GM21717 (cell line): ENCODE measurements at regions not wholly inside any gene's neighbourhood (a gene's known extent, or its start where the extent isn't known, plus 50 kb on each side); places are given as distances from the start of the nearest gene placed in this dataset.

Experiments used
- ATAC-seq: cut with Tn5 transposase; IDR thresholded peaks from one replicate; pipeline ENCODE4 v1.9.1; 2021; ENCODE audit warnings: mild to moderate bottlenecking, moderate library complexity; ENCODE audit not compliant: unreplicated experiment

DNA sequence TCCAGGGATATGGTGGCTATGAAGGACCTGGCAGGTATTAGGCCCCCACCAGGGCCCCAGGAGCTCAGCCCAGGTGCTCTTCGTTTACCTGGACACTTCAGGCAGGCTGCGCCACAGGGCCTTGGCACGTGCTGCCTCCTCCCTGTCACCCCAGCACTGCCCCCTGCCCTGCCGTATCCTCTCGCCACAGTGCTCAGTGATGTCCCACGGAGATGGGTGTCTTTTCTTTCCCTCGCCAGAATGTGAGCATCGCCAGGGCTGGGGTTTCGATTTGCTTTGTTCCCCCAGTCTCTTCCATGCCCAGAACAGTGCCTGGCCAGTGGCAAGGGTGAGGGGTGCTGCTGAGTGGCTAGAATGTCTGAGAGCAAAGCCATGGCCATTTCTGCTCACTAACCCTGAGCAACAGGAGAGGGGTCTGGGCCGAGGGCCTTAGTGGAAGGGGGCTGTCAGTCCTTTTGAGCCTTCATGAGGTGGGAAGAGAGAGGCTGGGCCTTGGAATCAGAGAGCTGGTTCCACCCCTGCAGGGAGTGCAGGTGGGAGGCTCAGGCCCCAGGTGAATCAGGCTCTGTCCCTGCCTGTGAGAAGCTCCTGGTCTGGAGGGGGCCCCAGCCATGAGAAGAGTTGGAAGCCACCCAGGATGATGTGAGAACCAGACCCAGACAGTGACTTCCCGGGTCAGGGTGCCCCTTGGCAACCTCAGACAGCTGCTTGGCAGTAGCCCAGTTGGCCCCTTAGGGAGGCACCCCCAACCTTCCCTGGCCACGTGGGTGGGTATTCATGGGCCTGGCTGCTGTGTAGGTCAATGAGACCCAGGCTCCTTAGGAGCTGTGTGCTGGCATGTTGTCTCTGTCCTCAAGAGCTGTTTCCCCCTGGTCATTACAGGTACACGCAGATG is 129.9 kb upstream of the HS6ST1 start:
- no peak for ATAC-seq

DNA sequence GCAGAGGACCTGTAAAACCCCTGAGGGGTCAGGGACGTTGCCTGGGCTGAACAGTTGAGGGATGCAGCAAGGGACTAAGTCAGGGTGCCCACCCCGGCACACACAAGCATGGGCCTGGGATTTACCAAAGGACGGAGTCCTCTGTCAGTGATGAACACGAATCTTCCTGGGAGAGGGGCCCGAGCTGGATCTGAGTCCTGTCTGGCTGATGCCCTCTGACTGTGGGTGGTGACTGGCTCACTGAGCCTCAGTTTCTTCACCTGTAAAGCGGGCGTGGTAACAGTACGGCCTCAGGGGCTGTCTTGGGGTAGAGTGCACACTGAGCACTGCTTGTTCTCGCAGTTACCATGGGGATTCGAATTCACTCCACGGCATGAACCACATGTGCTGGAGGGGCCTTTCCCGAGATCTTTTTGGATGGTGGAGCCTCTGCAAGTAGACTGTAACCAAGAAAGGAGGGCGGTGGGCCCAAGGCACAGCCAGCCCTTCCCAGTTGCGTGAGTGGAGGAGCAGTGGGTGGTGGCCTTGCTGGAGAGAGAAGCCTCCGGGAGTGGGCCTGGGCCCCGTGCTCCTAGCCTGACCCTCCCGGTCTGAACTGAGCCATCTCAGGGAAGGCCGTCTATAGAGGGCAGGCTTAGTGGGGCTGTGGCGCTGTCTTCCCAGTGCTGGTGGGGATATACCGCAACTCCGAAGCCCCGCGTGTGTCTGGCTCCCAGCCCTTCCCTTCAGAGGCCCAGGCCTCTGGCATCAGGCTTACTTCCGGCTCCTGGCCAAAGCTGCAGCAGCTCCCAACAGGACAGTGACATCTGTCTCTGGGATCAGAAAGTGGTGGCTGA is 130.8 kb upstream of the HS6ST1 start:
- ATAC-seq: no peak

- ATAC-seq: no peak
These were observed 131.8 kb upstream of the HS6ST1 start for GRCh38 chr2:128450211-128451024.

GRCh38 chr2:128451084-128452023 is 132.7 kb upstream of the HS6ST1 start:
- no peak for ATAC-seq

- ATAC-seq: no peak
These were observed 133.3 kb upstream of the HS6ST1 start for GRCh38 chr2:128452024-128452411.

- ATAC-seq: no peak
These were observed 134.2 kb upstream of the HS6ST1 start for GRCh38 chr2:128452536-128453530.

DNA sequence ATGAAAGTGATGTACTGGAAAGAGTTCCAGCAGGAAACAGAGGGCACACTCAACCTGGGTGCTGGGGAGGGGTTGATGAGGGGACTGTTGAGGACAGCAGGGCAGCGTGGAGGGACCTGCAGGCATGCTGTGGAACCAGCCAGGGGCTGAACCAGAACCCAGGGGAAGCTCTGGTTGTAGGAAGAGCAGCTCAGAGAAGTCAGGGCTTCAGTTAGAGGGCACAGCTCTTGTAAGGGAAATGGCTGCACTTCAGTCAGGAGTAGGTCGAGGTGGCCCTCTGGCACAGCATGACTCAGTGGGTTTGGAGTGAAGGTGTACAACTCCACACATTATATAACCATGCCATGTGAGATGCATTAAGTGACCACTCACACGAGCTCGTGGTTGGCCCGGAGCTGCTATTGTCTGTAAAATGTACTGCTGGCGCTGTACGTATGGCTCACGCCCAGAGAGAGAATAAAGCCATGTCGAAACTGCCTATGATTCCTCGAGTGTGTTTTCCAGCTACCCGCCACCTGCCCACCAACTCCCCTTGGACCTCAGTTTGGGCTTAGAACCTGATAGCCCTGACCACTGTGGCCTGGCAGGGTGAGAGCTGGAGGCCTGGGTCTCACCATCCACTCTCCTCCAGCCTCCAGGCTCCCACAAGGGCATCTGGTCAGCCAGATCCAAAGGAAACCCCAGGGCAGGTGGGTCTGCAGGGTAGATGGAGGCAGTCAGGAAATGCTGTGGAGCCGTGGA is 136.5 kb upstream of the HS6ST1 start:
- no peak for ATAC-seq

DNA sequence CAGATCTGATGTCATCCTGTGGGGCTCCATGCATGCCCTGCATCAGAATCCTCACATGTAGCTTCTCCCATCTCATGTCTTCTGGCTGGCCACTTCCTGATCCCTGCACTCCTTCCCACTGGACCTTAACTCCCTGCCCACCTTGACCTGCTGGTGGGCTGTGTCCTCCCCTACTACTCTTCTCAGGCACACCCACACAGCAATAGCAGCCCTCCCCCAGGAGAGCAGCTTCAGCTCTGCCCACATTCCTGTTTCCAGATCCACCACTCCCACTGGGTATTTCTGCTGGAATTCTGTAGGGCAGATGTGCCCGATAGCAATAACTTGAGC is 137.0 kb upstream of the HS6ST1 start:
- ATAC-seq: no peak

GRCh38 chr2:128456281-128456680 is 137.6 kb upstream of the HS6ST1 start:
- no peak for ATAC-seq

DNA sequence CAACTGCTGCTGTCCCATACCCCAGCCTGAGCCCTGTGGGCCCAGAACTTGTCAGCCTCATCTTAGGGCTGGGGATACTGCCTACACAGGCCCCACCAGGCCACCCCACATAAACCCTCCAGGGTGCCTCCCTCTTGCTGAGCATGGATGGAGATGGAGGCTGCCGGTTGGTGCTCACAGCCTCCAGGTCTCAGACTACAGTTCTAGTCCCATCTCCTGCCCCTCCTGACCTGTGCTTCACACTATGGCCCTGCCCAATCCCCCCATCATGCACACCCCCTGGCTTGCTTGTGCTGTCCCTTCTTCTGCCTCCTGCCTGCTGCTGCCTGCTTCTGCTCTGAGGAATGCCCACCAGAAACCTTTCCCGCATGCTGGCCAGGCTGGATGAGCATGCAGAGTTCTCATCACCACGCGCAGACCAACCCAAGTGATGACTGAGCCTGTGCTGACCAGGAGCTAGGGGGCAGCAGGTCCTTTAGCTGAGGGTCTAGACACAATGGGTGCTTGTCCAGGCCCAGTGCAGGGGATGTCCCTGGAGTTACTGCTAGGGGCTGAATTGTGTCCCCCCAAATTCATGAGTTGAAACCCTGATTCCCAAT is 138.4 kb upstream of the HS6ST1 start:
- no peak for ATAC-seq

- no peak for ATAC-seq
These were observed 139.0 kb upstream of the HS6ST1 start for GRCh38 chr2:128457716-128458115.

GRCh38 chr2:128458505-128458904 is 139.8 kb upstream of the HS6ST1 start:
- ATAC-seq: no peak

DNA sequence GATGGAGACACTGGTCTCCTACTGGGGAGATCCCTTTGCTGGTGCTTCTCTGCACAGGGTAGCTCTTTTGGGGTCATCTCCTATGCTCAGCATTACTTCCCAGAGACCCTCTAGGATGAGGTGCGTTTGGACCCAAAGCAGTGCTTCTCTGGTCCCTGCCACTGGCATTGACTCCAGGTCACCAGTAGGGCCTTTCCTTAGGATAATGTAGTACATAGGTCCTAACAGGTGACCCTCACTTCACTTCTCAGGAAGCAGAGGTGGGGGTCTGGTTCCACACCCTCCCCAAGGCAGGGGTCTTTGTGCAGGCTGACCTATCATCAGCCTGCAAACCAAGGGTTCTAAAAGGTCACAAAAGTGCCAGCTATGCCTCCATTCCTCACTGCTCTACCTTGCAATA is 145.8 kb upstream of the HS6ST1 start:
- no peak for ATAC-seq

DNA sequence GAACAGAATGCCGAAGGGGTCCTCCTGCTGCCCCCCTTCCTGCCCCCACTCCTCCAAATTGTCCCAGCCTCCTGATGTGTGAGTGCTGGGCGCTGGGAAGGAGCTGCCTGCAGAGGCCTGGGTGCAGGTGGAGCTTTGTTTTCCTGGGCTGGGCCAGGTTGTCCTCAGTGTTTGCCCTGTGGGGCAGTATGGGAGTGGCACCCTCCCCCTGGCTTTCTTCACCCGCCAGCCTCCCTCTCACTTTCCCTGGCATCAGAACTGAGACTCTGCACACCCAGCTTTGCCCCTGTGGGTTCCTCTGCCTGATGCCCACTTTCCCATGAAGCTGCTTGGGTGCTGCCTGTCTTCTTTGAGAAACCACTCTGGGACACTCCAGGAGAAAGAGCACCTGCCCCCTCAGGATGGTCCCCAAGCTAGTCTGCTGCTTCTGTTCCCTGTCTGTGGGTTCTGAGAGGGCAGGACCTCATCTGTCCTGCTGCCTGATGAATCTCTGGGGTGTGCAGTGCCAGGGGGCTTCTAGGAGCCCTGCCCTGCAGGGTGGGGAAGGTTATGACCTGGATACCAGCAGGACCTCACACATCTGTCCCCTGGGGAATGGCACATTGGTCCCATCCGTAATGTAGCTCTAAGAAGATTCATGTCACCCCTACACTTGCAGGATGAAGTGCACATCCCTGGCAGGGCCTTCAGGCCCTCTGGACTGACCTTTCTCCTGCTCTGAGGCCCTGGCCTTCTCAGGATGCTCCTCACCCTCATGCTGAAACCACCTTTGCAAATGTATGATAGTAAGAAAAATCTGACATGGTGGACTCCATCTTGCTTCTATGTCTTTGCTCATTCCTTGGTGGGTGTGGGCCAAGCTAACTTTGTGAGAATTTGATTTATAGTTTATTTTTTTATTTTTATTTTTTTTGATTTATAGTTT is 146.8 kb upstream of the HS6ST1 start:
- ATAC-seq: no peak

DNA sequence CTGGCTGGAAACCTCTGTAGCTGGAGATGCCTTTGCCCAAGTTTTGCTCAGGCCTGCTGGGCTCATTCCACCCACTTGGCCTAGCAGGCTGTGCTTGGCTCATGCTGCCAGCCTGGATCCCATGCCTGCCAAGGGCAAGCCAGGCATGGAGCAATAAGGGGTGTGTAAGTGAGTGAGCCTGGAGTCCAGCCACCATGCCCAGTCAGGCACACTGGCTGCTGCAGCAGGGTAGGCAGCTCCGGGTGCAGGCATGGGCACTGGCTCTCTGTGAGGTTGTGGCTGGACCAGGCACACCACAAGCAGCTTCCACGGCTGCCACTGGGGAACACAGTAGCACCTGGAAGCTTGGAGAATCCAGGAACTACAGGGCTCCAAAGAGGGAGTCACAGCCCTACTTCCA is 147.7 kb upstream of the HS6ST1 start:
- ATAC-seq: no peak

- no peak for ATAC-seq
These were observed 148.1 kb upstream of the HS6ST1 start for GRCh38 chr2:128466776-128467175.
